ENCODE measurements at regions not wholly inside any gene's neighbourhood (a gene's known extent, or its start where the extent isn't known, plus 50 kb on each side); places are given as distances from the start of the nearest gene placed in this dataset.

DNA sequence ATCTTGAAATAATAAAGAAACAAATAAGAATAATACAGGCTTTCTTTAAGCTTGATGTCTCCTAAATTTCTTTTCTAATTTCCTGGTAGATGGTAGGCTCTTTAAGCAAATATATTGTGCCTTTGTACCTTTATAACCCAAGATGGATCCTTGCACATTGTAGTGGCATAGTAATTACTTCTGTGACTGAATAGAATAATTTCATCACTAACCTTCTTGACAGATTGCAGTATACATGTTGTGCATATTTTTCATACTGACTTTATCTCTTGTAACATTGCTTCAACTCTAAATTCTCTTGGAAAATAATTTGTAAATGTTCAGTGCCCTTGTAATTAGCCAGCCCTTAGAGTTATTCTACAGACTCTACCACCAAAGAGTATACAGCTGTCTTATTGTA lies 1433.8 kb upstream of the GBE1 start:
- TF ChIP-seq CTCF (IDR thresholded peaks at IDR 0.05 in 4 of 5, conservative IDR thresholded peaks at IDR 0.05 in 1 of 5) (no peak), POLR2A (IDR thresholded peaks at IDR 0.05) (no peak)
